ENCODE measurements at regions not wholly inside any gene's neighbourhood (a gene's known extent, or its start where the extent isn't known, plus 50 kb on each side); places are given as distances from the start of the nearest gene placed in this dataset.
"Not testable (repeated sequence)": the region's sequence is repeated elsewhere in the genome, so short reads cannot be mapped to it uniquely, and the experiment has no call there.

DNA sequence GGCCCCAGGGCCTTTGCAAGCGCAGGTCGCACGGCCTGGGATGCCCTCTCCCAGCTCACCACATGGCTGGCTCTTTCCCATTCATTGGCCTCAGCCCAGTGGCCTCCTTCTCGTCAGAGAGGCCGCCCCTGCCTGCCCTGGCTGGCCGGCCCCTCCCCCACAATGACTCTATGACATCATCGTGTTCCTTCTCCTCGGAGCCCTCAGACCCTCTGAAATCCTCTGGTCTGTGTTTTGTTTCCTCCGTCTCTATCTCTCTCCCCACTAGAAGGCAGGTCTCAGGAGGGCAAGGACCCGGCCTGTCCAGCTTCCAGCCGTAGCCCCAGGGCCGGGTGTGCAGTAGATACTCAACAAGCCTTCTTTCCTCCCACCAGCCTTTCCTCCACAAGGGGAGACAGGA, 164.8 kb upstream of the FOXF1 start:
- DNase-seq: no peak
- no peak for ATAC-seq

DNA sequence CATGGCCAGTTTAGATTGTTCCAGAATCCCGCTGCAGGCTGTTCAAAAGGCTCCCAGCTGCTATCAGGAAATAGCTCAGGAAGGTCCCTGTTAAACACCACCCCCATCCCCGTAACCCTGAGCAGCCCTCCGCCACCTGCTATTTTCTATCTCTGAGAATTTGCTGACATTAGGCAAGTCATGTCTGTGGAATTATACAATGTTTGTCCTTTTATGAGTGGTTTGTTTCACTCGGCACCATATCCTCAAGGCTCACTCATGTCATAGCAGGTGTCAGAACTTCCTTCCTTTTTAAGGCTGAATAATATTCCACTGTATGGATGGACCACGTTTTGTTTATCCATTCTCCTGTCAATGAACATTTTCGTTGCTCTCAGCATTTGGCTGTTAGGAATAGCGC, 164.3 kb upstream of the FOXF1 start:
- ATAC-seq (no peak), DNase-seq (no peak)

DNA sequence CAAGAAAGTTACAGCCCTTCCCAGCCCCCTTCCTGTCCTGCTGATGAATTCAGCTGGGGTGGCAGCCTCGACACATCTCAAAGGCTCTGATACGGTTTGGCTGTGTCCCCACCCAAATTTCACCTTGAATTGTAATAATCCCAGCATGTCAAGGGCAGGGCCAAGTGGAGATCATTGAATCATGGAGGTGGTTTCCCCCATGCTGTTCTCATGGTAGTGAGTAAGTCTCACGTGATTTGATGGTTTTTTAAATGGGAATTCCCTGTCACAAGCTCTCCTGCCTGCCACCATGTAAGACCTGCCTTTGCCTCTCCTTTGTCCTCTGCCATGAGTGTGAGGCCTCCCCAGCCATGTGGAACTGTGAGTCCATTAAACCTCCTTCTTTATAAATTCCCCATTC, 163.2 kb upstream of the FOXF1 start:
- no peak for DNase-seq
- ATAC-seq: no peak

DNA sequence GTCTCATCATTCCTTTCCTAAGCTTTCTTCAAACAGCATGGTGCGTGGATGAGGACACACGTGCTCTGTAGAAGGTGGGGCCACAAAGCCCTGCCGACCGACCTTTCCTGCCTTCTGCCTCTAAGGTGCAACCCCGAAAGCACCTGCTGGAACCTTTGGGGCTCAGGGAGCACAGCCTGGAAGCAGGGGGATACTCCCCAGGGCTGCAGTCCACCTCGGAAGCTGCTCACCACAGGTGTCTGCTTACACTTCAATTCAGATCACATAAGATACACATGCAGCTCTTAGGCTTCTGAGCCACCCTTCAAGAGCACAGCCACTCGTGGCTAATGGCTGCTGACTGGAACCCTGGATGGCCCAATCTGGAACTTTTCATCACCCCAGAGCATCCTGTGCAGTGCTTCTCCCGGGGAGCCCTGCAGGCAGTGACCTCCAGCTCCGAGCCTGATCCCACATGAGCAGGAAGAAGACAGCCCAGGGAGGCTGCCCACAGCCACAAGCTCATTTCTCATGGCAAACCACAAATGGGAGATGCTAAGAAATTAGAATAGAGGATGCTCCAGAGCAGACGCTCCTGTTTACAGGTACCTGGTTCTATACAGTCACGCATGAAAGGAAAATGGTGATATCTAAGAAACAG, 162.3 kb upstream of the FOXF1 start:
- ATAC-seq: no peak
- no peak for DNase-seq

DNA sequence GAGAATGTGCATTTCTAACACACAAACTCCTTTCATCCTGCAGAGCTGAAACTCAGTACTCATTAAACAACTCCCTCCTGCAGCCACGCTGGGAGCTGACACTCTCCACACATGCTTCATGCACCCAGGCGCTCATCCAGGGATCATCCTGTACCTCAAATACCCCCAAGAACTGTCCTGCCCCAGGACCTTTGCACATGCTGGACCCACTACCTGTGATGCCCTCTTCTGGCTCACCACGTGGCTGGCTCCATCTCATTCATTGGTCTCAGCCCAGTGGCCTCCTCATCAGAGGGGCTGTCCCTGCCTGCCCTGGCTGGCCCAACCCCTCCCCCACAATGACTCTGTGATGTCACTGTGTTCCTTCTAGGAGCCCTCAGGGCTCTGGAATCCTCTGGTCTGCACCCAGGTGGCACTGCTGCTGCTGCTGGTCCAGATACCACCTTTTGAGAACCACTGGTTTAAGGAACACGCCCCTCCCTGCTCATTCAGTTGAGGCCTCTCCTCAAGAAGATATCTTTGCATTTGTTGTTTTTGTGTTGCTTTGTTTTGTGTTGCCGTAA, 160.9 kb upstream of the FOXF1 start:
- DNase-seq: no peak
- ATAC-seq: no peak

DNA sequence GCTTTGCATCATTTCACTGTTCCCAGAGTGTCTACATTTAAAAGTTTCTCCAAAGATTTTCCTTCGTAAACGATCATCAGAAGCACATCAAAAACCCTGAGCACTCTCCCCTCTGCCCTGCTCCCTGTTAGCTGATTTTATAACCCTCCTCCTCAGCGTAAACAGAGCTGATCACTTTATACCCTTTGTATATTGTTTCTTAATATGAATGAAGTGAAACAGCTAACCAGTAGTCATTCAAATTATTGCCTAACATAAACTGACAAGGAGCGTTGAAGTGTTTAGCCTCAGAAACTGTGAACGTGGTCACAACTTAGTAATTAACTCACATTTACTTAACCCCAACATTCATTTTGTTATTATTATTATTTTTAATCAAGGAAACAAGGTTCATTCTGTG, 160.0 kb upstream of the FOXF1 start:
- ATAC-seq (no peak), DNase-seq (no peak)

DNA sequence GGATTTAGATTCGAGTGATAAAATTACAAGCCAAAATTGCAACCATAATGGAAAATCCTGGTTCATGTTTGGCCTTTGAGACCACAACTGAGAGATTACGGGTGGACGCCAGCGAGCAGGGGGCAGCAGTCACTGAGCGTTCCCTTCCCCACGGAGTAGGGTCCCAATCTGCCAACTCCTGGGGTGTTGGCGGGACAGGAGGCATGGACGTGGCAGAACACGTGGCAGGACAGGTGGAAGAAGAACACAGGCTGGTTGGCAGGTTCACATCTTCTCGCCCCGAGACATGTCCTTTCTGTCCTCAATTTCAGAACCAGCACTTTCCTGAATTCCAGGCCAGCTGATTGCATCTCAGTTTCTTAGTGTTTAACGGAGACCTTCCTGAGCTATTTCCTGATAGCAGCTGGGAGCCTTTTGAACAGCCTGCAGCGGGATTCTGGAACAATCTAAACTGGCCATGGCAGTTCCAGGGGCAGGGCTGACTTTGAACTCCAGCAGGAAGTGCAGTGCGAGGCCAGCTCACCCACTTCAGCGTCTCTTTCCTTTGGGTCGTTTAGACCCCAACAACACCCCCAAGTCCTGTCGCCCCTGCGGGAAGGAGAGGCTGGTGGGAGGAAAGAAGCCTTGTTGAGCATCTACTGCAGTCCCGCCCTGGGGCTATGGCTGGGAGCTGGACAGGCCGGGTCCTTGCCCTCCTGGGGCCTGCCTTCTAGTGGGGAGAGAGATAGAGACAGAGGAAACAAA, 159.1 kb upstream of the FOXF1 start:
- no peak for DNase-seq
- ATAC-seq: no peak

DNA sequence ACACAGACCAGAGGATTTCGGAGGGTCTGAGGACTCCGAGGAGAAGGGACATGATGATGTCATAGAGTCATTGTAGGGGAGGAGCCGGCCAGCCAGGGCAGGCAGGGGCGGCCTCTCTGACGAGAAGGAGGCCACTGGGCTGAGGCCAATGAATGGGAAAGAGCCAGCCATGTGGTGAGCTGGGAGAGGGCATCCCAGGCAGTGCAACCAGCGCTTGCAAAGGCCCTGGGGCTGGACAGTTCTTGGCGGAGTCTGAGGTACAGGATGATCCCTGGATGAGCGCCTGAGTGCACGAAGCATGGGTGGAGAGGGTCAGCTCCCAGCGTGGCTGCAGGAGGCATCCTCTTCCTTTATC, 158.6 kb upstream of the FOXF1 start:
- ATAC-seq, DNase-seq: not testable (repeated sequence)

DNA sequence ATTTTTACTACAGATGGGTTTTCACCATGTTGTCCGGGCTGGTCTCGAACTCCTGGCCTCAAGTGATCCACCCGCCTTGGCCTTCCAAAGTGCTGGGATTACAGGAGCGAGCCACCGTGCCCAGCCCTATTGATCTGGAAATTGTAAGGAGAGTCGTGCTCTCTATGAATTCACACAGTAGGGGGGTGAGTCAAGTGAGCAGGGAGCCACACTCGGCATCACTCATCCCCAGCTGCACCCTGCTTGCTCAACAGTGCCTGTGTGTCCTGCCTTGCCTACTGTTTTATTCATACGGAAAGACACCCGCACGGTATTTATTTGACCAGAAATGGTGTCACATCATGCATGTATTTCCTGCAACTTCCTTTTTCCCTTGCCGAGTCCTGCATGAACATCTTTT, 157.2 kb upstream of the FOXF1 start:
- DNase-seq (no peak), ATAC-seq (no peak)

DNA sequence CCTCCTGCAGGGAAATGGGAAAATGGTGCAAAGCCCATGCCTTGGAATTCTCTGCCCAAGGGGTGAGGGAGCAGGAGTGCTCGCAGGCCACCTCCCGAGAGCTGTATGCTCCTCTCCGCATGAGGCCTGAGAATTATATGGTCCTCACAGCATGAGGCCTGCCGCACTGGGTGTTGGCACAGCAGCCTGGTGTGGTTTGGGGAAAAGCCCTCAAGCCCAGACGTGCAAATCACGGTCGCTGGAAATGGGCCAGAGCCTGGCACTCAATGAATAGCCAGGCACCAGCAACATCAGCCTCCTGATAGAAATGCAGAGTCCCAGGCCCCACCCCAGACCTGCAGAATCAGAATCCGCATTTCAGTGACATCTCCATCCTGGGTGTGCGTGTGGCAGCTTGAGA, 156.4 kb upstream of the FOXF1 start:
- DNase-seq (no peak), ATAC-seq (no peak)

DNA sequence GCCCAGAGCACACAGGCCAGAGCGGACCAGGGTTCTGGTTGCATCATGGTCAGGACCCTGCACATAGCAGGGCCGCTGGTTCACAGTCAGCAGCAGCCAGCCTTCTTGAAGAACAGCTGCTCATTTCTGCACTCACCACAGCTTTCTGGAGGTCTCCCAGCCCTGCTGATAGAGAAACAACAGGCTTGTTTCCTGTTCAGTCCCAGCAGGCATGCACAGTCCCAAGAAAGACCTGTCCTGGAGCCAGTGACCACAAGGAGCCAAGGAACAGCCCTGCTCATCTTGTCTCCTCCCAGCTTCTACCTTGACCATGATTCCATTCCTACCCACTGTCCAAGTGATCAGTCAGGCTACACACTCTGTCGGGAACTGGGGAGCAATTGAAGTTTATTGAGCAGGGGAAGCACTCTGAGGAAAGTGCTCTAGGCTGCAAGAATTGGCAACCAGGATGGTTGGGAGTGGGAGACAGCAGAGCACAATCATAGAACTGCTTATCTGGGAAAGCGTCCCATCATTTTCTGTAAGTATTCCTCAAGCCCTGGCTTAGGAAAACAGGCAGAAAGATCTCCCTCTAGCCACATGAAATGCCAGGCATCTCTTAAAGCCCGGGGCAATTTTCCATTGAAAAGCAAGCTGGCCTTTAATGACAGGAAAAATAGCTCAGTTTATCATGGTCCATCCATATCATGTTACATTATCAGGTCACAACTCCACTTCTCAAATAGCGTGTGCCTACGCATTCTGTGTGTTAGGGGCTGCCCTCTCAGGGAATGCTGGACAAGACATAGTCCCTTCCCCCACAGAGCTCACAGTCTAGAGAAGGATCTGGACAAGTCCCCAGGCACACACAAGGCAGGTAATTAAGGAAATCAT, 155.4 kb upstream of the FOXF1 start:
- no peak for DNase-seq
- ATAC-seq: no peak

DNA sequence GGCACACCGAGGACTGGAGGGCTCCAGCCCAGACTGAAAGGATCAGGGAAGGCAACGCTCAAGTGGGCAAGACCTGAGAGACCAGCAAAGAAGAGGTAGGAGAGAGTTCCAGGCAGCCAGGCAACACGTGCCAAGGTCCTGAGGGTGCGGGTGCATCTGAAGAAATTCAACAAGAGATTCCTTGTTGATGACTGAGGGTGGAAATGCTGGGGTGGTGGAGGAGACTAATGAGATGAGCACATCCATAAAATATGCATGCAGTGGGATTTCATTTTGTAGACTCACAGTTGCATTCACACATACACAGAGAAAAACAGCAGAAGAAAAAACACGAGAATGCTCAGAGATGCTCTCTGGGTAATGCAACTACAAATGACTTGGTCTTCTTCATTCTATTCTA, 154.8 kb upstream of the FOXF1 start:
- DNase-seq: no peak

DNA sequence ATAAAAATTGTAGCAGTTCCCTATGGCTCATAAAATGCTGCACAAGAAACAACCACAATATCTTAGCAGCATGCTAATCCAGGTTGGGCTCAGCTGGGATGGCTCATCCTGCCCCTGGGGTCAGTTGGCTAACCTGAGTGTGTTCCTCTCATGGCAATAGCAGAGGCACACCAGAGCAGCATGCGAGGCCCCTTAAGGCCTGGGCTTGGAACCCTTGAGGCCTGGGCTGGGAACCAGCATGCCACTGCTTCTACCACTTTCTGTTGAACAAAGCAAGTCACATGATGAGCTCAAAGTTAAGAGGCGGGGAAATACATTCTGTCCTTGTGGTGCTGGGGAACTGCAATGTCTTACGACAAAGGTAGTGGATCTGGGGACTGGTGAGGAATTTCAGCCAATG, 154.4 kb upstream of the FOXF1 start:
- DNase-seq (no peak), ATAC-seq (no peak)

More for the DNA sequence above, 154.8 kb upstream of the FOXF1 start:
- no peak for ATAC-seq

DNA sequence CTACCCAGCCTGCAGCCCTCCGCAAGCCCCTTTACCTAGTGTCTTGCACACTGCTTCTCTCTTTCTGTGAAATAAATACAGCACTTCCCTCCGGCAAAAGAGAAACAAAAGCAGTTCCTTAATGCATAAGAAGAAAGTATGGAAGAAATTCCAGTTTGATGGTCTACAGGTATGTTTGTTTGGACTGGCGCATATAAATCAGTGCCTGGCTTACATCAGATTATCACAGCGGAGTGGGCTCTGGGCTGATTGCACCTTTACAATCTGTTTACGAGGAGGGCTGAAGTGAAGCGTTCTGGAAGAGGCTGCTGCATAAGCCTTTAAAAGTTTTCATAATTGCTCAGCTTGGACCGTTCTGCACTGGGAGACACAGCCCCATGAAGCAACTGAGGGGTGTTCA, 153.5 kb upstream of the FOXF1 start:
- ATAC-seq (no peak), DNase-seq (no peak)

DNA sequence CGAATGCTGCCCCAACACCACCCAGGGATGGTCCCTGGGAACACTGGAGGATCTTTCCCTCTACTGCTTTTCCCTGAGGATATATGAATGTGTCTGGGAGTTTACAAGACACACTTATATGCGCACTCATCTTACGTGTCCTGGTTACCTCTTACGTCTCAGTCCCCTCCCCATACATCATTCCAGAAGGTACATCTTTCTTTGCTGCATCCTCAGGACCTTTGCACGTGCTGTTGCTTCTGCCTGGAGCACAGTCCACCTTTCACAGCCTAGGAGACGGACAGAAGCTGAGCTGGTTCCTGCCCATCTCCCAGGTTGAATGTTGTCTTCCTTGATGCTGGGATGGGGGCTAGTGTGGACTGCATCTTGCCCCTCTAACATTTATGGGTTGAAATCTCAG, 153.0 kb upstream of the FOXF1 start:
- ATAC-seq (no peak), DNase-seq (no peak)

DNA sequence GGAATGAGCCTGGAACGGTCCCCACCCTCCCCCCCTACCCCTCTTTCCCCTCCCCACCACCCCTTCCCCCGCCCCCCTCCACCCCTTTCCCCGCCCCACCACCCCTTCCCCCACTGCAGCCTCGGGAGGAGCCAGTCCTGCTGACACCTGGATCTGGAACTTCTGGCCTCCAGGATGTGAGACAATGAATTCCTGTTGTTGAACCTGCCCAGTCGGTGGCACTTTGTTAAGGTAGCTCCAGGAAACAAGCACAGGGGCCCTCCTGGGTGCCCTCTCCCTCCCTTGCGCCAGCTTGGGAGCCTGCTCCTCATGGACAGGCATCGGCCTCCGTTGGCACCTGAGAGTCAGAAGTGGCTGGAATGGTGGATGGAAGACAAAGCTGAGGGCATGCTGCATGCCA, 152.4 kb upstream of the FOXF1 start:
- DNase-seq: no peak
- no peak for ATAC-seq

DNA sequence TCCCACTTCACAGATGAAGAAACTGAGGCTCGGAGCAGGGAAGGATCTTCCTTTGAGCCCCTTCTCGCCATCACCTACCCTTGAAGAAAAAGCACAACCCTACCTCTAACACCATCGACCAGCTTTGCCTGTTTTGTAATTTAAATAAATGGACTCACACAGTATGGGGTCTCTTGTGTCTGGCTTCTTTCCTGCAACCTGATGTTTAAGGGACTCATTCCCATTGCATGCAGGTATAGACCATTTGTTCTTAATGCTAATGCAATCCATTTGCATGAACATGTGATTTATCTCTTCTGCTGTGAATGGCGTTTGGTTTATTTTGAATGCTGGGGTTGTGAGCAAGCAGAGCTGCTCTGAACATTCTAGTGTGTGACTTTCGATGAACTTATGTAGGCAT, 150.8 kb upstream of the FOXF1 start:
- ATAC-seq (no peak), DNase-seq (no peak)

DNA sequence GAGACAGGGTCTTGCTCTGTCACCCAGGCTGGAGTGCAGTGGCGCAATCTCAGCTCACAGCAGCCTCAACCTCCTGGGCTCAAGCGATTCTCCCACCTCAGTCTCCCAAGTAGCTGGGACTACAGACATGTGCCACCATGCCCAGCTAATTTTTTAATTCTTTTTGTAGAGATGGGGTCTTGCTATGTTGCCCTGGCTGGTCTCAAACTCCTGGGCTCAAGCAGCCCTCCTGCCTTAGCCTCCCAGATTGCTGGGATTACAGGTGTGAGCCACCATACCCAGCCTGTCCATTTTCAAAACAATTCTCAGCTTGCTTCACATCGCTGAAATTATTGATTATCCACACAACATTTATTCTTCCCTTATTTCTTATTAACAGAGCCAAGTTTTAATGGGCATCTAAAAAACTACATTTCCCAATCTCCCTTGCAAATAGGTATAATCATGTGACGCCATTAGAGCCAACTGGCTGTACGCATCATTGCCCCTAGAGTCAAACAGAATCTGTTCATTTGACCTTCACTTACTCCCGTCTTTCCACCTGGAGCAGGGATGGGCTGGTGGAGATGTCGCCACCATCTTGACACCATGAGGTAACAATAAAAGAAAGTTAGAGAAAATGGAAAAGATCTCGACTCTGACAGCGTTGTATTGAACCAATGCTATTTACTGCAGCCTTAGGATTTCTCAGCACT, 148.0 kb upstream of the FOXF1 start:
- ATAC-seq (no peak), DNase-seq (no peak)

DNA sequence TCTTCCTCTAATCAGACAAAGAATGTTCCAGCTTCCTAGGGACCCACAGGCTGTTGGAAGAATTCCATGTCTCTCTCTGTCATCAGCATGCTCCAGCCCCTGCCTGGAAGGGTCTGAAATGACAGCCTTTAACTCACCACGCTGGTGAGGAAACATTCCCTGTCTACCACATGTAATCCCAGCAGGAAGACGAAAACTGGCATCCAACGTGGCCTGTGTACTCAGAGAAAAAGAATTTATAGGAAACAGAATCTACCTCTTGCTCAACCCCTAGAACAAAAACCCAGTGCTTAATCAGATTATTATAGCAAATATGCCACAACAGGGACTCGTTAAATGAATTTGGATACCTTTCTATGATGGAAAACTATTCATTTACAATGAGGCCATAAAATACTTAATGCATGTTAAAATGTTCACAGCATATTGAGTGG, 147.3 kb upstream of the FOXF1 start:
- no peak for DNase-seq

DNA sequence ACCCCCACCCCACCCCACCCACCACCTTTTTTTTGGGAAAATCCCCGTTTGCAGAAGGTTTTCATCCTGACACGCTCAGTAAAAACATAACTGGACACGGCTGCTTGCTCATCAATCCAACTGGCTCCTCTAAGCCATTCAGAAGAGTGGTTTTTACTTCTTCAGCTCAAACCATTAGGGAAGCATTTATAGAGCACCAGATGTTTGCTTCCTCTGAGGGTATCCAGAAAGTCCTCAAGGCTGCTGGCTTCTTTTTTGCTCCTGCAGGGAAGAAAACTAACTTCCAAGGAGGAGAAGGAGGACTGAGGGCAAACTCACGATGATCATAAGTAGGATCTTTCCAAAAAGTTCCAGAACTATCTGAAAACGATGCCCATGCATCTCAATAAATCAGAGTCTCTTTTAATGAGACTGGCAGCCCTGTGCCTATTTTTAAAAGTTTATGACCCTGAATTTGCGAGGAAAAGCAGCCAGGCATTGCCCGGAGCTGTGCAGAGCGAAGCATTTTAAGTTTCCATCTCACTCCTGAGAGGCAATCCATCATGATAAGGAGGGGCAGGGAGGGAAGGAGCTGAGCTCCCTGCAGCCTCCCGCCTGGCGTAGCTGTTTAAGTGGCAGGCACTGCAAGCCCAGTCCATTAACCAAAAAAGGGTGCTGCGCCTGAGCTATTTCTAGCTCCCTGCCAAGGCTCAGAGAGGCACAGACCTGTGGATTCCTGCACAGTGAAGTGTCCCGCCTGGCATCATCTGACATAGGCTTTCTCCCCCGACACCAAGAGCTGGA, 146.3 kb upstream of the FOXF1 start:
- DNase-seq (no peak), ATAC-seq (no peak)

More for the DNA sequence above, 147.3 kb upstream of the FOXF1 start:
- ATAC-seq: no peak

DNA sequence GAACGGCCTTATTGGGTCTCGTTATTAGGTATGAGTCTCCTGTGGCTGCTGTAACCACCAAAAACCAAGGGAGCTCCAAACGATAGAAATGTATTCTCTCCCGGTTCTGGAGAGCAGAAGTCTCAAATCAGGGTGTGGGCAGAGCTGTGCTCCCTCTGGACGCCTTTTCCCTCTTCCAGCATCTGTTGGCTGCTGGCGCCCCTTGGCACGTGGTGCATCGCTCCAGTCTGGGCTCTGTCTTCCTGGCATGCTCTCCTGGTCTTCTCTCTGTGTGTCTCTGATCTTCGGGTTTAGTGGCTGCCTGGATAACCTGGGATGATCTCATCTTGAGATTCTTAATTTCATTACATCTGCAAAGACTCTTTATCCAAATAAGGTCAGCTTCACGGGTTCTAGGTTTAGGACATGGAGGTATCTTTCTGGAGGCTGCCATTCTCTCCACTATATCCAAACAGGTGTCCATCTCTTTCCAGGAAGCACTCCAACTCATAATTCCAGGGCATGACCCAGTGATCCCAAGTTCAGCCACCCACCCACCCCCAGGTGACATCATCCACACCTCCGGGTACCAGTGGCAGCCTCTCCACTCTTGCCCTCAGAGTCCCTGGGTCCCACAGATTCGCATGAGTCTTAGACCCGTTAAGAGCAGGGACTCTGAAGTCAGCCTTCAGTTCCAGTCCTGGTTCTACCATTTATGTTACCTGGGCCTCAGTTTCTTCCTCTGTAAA, 145.5 kb upstream of the FOXF1 start:
- DNase-seq: no peak
- ATAC-seq: no peak
